Stimulated activated naive CD8-positive, alpha-beta T cell treated with anti-CD3 and anti-CD28 coated beads, Interleukin-15, amount 100 ng/mL, for 72 hours (primary cell): ENCODE measurements at regions not wholly inside any gene's neighbourhood (a gene's known extent, or its start where the extent isn't known, plus 50 kb on each side); places are given as distances from the start of the nearest gene placed in this dataset.

Source experiments
- ATAC-seq: fragments of 150-1000 bp; cut with Tn5 transposase; 2 replicates; pipeline ENCODE4 v1.10.0; 2021; ENCODE audit warnings: mild to moderate bottlenecking, moderate library complexity
- DNase-seq, 2 donors: peaks; one replicate each; pipeline ENCODE4 v3.0.0; 2021 to 2022
- H3K27ac Mint-ChIP-seq, 2 donors: one replicate each; pipeline ENCODE4 v1.8.0; 2022; ENCODE audit warnings: mild to moderate bottlenecking in 2 of 2, mixed read lengths in 2 of 2, moderate library complexity in 2 of 2
- H3K27me3 Mint-ChIP-seq: one replicate; pipeline ENCODE4 v1.8.0; 2022; ENCODE audit warnings: mixed read lengths
- H3K4me1 Mint-ChIP-seq: one replicate; pipeline ENCODE4 v1.8.0; 2022; ENCODE audit warnings: mild to moderate bottlenecking, mixed read lengths
- H3K4me3 Mint-ChIP-seq, 2 donors: one replicate each; pipeline ENCODE4 v1.8.0; 2022; ENCODE audit warnings: mild to moderate bottlenecking in 2 of 2, mixed read lengths in 2 of 2, moderate library complexity in 1 of 2
- H3K9me3 Mint-ChIP-seq, 2 donors: one replicate each; pipeline ENCODE4 v1.8.0; 2022; ENCODE audit warnings: mixed read lengths in 2 of 2

DNA sequence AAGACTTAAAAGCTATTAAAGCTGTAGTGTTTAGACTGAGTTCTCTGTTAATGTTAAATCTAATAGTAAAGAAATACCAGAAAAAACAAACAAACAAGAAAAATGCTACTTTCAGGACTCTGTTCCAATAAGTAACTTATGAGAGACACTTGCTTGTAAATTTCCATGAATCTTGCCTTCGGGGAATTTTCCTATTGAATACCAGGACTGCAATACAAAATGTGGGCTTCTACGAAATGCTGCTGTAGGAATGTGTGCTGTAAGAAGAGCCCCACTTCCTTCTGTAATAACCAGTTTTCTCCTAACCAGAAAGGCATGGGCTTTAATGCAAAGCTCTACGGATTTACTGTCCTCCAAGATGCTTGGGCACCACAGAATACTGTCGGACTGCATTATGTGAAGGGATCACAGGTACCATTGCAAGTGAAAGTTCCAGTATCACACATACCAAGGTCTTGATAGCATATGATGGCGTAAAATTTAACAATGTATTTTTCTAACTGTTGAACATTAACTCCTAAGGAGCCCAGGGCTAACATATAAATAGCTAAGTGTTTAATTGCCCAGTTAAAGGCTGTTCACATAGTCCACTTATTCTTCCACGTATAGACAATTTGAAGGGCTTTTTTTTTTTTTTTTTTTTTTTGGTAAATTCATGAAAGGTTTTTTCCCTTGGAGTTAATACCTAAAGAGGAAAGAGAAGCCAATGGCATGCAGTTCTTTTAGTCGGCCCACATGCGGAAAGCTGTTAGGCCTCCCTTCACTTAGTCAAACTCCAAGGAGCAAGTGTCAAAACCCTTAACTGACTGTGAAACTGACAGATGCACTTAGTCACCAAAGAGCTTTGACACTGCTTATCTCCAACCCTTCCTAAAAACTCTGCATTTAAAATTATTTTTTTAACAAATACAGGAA, 564.0 kb upstream of the POU3F3 start:
- H3K27me3 Mint-ChIP-seq, result peaks cover 8% of the 10 kb centered on the region
- no peak for ATAC-seq
- no peak overlapping the region for H3K27ac Mint-ChIP-seq
- H3K4me1 Mint-ChIP-seq, result no peaks in the 10 kb centered on the region
- DNase-seq, result no peak
- H3K9me3 Mint-ChIP-seq, result no peaks in the 10 kb centered on the region
- H3K4me3 Mint-ChIP-seq, result no peak overlapping the region

DNA sequence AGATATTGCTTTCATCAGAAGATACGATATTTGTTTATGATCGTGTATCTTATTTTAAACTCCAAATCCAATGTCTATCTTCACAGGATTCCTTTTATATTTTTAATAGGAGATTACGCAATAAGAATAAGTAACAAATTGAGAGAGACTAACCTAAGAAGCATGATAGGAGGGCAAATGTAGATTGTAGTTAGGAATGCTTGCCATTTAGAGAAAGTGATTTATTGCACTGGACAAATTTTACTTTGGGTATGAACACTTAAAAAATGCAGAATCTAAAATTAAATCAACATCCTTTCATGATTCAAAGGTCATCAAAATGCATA, 563.4 kb upstream of the POU3F3 start:
- H3K4me3 Mint-ChIP-seq, result no peak overlapping the region
- no peak overlapping the region for H3K27ac Mint-ChIP-seq
- DNase-seq, result no peak
- peaks cover 8% of the 10 kb centered on the region for H3K27me3 Mint-ChIP-seq
- H3K4me1 Mint-ChIP-seq, result no peaks in the 10 kb centered on the region
- H3K9me3 Mint-ChIP-seq, result no peaks in the 10 kb centered on the region
- no peak for ATAC-seq

DNA sequence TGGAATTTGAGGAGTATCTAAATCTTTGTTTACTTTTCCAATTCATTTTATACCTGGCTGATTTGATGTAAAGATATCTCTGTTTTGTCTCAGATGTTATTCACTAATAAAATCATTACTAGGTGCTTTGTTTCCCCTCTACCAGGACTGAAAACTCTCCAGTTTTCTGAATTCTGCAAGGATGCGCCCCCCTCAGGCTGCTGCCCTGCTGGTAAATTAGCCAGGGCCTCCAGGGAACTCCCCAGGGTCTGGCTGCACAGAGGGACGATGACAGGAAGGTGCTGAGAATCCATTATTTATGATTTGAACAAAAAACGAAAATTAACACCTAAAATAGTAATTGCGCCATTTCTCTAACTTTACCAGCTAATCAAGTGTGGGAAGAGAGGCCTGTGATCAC, 541.2 kb upstream of the POU3F3 start:
- Mint-ChIP-seq H3K4me1 (no peaks in the 10 kb centered on the region), H3K27me3 (peaks cover 5% of the 10 kb centered on the region), H3K27ac (no peak overlapping the region), H3K4me3 (no peak overlapping the region), H3K9me3 (no peaks in the 10 kb centered on the region)
- DNase-seq (no peak), ATAC-seq (no peak)

DNA sequence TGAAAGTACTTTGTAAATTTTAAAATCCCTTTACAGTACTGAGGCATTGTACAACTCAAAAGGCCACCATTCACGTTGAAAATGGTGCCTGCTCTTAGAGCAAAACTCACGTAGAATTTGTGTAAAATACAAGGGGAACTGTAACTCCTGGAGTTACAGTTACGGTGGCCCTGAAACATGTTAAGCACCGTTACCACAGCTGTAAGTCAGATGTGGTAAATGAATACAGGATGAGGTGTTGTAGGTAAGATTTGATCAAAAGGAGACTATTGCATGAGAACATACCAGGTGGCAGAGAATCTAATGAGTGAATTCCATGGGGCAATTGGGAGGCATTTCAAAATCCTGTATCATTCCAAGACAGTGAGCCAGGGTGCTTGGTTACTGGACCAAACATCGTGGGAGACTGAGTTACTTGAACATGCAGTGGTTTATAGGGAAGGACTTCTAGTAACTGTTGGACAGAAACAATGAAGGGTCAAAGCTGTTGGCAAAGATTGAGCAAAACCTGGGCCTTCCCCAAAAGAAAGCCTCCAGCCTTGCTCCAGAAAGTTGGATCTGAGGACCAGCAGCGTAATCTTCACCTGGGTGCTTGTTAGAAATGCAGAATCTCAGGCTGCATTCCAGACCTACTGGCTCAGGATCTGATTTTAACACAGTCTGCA, 535.8 kb upstream of the POU3F3 start:
- no peak overlapping the region for H3K27ac Mint-ChIP-seq
- H3K4me1 Mint-ChIP-seq, result no peaks in the 10 kb centered on the region
- ATAC-seq (no peak), DNase-seq (no peak)
- H3K9me3 Mint-ChIP-seq, result no peaks in the 10 kb centered on the region
- peaks cover 26% of the 10 kb centered on the region for H3K27me3 Mint-ChIP-seq
- H3K4me3 Mint-ChIP-seq, result no peak overlapping the region

DNA sequence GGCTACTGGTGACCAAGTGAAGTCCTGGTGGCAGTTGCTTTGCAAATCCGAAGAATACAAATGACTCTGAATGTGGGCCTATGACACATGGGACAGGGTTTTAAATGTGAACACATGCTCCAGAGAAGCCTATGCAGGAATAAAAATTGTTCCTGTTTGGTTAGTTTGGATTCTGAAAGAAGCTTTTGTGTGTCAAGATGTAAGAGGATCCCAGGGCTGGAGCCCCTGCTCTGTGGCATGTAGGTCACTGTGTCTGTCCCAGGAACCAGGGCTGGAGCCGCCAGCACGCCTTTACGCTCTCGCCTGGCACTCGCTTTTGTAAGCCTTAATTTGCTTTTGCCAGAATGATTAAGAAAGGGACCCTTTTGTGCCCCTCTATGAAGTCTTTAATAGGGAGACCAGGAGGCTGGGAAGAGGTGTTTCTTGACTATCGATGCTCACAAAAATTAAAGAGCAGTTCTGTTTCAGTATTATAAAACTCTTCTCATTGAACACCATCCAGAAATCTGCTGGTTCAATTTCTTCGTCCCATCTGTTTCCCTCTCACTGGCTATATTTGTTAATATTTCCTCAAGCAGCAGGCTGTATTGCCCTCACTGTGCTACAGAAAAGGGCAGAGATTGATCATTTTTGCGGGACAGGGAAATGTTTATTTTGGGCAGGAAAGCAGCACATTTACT, 532.7 kb upstream of the POU3F3 start:
- H3K4me3 Mint-ChIP-seq, result no peak overlapping the region
- no peak for DNase-seq
- no peaks in the 10 kb centered on the region for H3K9me3 Mint-ChIP-seq
- H3K27me3 Mint-ChIP-seq, result peaks cover 40% of the 10 kb centered on the region
- no peaks in the 10 kb centered on the region for H3K4me1 Mint-ChIP-seq
- no peak for ATAC-seq
- H3K27ac Mint-ChIP-seq, result no peak overlapping the region

DNA sequence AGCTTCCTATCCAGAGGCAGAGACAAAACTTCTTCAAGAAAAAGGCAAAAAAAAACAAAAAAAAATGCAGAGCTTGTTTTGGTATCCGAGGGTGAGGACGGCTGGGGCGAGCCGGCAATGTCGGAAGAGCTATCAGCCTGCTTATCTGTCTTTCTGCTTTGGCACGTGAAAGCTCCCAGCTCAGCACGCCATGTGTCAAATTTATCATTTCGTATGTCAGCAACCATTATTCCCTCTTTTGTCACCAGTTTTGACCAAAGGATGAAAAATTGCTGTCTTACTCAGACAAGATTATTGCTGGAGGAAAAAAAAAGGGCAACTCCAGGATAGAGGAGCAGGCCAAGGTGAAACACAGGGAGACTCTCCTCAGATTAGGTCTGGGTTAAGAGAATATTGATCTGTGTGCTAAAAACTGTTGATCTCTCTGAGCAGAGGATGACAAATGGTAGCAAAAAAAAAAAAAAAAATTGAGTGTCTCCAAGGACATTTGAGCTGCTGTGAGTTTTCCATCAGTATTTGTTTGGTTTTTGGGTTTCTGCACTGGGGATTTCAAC, 532.0 kb upstream of the POU3F3 start:
- ATAC-seq, result no peak
- Mint-ChIP-seq H3K4me1 (no peaks in the 10 kb centered on the region), H3K27me3 (peaks cover 42% of the 10 kb centered on the region)

DNA sequence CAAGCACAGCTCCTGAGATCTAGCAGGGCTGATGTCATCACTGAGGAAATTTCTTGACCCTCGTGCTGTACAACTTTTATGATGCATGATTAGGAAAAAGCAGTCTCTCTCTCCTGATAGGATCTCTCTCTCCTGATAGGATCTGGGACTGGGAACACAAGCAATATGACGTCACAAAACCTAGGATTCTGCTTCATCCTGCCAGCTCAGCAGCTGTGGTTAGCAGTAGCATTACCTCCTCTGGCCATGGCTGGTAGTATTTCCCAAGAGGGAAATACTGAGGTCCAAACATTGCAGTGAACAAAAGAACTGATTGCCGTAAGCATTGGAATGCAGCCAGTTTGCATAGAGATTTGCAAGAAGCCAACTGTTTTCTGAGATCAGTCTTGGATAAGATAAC, 521.2 kb upstream of the POU3F3 start:
- DNase-seq (no peak), ATAC-seq (no peak)
- Mint-ChIP-seq H3K27me3 (no peaks in the 10 kb centered on the region), H3K4me3 (no peak overlapping the region), H3K4me1 (no peaks in the 10 kb centered on the region), H3K9me3 (peaks cover 0 to 10% of the 10 kb centered on the region in 2 donors), H3K27ac (no peak overlapping the region)

More for the DNA sequence above, 532.0 kb upstream of the POU3F3 start:
- Mint-ChIP-seq H3K9me3 (no peaks in the 10 kb centered on the region), H3K4me3 (no peak overlapping the region), H3K27ac (no peak overlapping the region)
- DNase-seq, result no peak

DNA sequence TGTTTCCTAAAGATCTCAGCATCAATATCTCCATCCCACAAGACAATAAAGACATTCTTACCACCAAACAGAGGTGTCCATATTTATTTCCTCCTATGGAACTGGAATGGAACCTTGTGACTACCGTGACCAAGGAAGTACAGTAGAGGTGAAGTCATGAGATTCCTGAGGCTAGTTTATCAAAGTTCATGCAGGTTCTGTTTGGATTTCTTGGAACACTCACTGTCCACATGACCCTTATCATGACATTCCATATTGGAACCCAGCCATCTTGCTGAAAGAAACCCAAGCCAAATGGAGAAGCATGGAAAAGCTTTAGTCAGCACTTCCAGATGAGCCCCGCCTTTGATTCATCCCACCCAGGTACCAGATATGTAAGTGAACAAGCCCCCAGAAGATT, 516.0 kb upstream of the POU3F3 start:
- Mint-ChIP-seq H3K4me1 (no peaks in the 10 kb centered on the region), H3K27ac (no peak overlapping the region), H3K9me3 (peaks cover 0 to 10% of the 10 kb centered on the region in 2 donors), H3K4me3 (no peak overlapping the region), H3K27me3 (no peaks in the 10 kb centered on the region)
- no peak for ATAC-seq
- no peak for DNase-seq

DNA sequence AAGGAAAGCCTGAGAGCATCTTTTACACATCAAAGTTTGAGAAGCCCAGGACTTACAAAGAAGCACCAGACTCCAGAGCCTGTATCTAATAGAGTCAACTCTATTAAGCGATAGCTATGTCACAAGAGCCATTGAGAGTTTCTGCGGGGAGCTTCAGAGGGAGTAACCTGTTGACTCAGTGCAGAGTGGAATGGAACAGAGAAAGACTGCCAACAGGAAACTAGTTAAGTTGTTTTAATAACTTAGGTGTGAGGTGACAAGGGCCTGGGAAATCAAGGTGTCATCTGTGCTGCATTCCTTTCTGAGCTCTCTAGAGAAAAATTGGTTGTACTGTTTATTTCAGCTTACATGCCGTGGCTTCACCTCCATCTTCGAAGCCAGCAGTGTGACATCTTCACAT, 513.8 kb upstream of the POU3F3 start:
- Mint-ChIP-seq H3K4me3 (no peak overlapping the region), H3K4me1 (no peaks in the 10 kb centered on the region), H3K9me3 (peaks cover 0 to 10% of the 10 kb centered on the region in 2 donors), H3K27me3 (peaks cover 8% of the 10 kb centered on the region), H3K27ac (no peak overlapping the region)
- DNase-seq (no peak), ATAC-seq (no peak)

DNA sequence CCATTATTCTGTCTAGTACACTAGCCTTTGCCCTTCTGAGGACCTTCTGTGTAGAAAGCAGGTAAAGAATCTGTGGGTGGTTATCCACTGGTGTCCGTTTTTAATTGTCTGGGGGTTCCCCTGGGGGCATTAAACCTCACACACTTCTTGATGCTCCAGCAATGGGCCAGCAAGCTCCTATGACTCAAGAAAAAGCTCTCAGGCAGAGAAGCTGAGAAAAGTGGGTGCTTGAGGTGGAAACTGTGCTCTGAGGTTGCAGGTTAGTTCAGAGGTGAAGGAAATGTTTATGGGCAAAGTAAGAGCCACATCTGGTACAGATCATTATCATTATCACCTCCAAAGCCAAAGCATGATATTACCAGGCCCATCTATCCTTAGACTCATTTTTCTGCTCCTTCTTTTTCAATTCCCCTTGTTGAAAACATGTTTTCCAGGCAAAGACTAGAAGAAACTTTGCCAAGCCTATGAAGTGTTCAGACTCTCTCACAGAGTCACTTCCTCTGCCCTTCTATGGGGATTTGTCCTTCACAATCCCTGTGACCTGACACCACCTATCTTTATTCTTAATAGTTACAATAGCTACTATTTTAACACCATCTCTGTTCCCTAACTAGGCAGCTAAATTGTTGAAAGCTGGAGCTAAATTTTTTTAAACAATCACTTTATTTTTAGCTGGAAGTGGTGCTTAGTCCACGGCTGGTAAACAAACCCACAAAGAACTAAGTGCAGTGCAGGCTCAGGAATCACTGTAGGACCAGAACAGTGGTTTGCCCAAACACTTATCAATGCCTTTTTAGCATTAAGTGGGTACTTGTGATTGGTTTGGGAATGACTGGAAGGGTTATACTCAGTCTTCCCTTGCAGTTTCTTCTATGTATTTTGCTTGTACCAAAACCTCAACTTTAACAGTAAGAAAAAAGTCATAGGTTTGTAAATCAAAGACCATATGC, 512.8 kb upstream of the POU3F3 start:
- DNase-seq (no peak), ATAC-seq (no peak)
- Mint-ChIP-seq H3K4me3 (no peak overlapping the region), H3K4me1 (no peaks in the 10 kb centered on the region), H3K27ac (peak overlapping the region in 1 of 2 donors; percentile 46), H3K9me3 (peaks cover 0 to 6% of the 10 kb centered on the region in 2 donors), H3K27me3 (peaks cover 13% of the 10 kb centered on the region)

DNA sequence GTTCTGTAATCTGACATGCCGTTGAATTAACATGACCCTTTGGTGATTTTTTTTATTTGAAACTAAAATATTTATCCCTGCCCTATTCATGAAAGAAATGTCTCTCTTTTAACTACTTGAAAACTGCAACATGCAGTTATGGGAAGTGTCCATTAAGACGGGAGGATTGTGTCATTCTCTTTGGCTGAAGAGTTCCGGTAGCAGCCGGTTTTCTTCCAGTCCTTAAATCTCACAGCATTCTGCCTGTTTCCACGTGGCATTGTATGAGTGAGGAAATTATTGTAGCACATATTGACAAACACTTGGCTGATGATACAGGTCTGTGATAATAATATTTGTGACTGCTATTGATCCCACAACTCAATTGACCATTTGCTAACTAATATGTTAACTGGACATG, 509.6 kb upstream of the POU3F3 start:
- no peaks in the 10 kb centered on the region for H3K9me3 Mint-ChIP-seq
- no peak overlapping the region for H3K4me3 Mint-ChIP-seq
- H3K27me3 Mint-ChIP-seq, result peaks cover 13% of the 10 kb centered on the region
- no peak overlapping the region for H3K27ac Mint-ChIP-seq
- DNase-seq (no peak), ATAC-seq (no peak)
- H3K4me1 Mint-ChIP-seq, result no peaks in the 10 kb centered on the region

DNA sequence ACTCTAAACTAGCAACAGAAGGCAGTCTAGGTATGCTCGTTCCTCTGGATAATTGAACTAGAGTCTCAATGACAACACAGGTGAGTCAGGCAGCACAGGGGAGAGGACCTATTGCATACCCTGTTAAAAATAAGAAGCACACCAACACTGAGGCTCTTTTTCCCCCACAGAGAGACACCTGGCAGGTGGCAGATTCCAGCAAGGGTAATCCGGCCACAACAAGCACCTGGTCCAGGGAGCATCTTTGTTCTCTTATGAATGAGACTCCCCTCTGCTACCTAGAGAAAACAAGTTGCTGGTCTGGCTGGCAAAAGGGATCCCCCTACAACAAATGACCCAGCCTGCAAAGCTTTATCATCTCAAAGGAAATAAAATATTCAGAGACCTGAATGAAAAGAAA, 508.9 kb upstream of the POU3F3 start:
- ATAC-seq, result no peak

DNA sequence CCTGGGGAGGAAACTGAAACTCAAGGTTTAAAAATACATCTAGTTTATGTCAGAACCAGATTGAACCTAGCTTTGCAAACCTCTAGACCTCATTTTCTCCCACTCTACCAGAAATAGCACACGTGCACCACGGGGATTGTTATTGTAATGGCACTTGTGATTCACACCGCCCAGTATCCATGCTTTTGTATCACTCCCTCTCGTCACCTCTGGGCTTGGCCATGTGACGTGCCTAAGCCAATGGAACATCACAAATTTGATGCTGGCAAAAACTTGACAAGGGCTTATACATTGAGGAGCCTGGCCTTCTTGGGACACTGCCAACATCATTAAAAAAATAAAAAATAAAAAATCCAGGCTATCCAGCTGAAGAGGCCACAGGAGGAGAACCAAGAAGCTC, 495.8 kb upstream of the POU3F3 start:
- no peaks in the 10 kb centered on the region for H3K9me3 Mint-ChIP-seq
- no peaks in the 10 kb centered on the region for H3K27me3 Mint-ChIP-seq
- H3K27ac Mint-ChIP-seq, result no peak overlapping the region
- no peak for DNase-seq
- H3K4me1 Mint-ChIP-seq, result no peaks in the 10 kb centered on the region
- no peak overlapping the region for H3K4me3 Mint-ChIP-seq
- ATAC-seq, result no peak

More for the DNA sequence above, 508.9 kb upstream of the POU3F3 start:
- H3K27me3 Mint-ChIP-seq, result peaks cover 13% of the 10 kb centered on the region
- no peak overlapping the region for H3K27ac Mint-ChIP-seq
- DNase-seq, result no peak
- H3K9me3 Mint-ChIP-seq, result no peaks in the 10 kb centered on the region
- H3K4me1 Mint-ChIP-seq, result no peaks in the 10 kb centered on the region
- no peak overlapping the region for H3K4me3 Mint-ChIP-seq

DNA sequence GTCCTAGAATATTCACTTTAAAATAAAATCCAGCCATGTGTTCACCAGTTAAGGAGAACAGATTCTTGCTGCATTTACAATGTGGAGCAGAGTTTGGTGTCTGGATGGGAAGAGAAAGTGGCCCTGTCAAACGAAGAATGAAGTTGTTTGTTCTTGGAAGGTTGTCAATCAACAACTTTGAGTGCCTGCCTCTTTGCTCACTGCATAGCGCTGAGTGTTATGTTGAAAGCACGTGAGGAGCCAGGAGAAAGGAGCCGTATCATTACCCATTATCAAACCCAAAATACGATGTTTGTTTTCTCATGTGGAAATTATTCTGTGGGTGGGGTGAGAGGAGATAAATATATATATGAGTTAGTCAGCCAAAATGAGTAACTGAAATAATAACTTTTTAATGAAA, 492.5 kb upstream of the POU3F3 start:
- no peak overlapping the region for H3K27ac Mint-ChIP-seq
- no peak overlapping the region for H3K4me3 Mint-ChIP-seq

DNA sequence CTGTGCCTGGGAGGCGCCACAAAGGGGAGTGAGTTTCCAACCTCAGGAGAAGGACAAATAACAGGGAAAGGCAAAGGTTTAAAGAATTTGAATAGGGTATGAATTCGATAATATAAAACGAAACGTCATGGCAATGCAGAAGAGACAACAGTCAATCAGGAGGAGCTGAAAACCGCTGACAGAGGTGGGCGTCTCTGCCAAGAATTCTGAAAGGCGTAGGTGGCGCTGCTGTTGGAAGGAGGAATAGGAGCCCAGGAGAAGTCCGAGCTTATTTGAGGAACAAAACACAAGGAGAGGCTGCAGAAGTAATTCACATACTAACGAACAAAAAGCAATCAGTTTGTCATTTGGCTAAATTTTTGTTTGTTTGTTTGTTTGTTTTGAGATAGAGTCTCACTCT, 485.8 kb upstream of the POU3F3 start:
- DNase-seq, result no peak
- no peaks in the 10 kb centered on the region for H3K9me3 Mint-ChIP-seq
- ATAC-seq, result no peak
- no peaks in the 10 kb centered on the region for H3K4me1 Mint-ChIP-seq
- H3K27ac Mint-ChIP-seq, result no peak overlapping the region
- H3K27me3 Mint-ChIP-seq, result peaks cover 20% of the 10 kb centered on the region
- no peak overlapping the region for H3K4me3 Mint-ChIP-seq

More for the DNA sequence above, 492.5 kb upstream of the POU3F3 start:
- Mint-ChIP-seq H3K27me3 (peaks cover 2% of the 10 kb centered on the region), H3K4me1 (no peaks in the 10 kb centered on the region), H3K9me3 (no peaks in the 10 kb centered on the region)
- ATAC-seq (no peak), DNase-seq (no peak)
